AG04449 (cell line): ENCODE measurements at regions not wholly inside any gene's neighbourhood (a gene's known extent, or its start where the extent isn't known, plus 50 kb on each side); places are given as distances from the start of the nearest gene placed in this dataset.

Experiments used
- CTCF ChIA-PET: fragments of 350-600 bp; formaldehyde crosslinking; extraction: SDS; loops from one replicate; lab custom pipeline; 2021; ENCODE audit warnings: antibody characterized with exemption; lab: Yijun Ruan, JAX
- POLR2A ChIA-PET: fragments of 400-600, 350-600 bp; formaldehyde crosslinking; extraction: SDS; loops from one replicate; lab custom pipeline; 2020; ENCODE audit warnings: antibody characterized with exemption, inconsistent platforms; lab: Yijun Ruan, JAX
- DNase-seq: peaks from one replicate; pipeline ENCODE4 v3.0.0-alpha.2; 2010; ENCODE audit warnings: low read depth, low spot score
- H3K4me3 ChIP-seq: 2 replicates; pipeline ENCODE4 v1.5.1; 2011; ENCODE audit warnings: low read depth, mild to moderate bottlenecking, control low read depth, low read length
- CTCF ChIP-seq: IDR thresholded peaks from one replicate; pipeline ENCODE4 v1.5.1; 2011; ENCODE audit warnings: mild to moderate bottlenecking, moderate library complexity, low read length, control low read depth, inconsistent platforms; ENCODE audit not compliant: insufficient read depth; ENCODE audit errors: missing control alignments

GRCh38 chr5:166602271-166602670 is 1689.2 kb upstream of the WWC1 start:
- TF ChIP-seq CTCF, result no peak
- POLR2A ChIA-PET, result no interaction called here
- no peak for DNase-seq
- CTCF ChIA-PET, result no interaction called here
- H3K4me3 ChIP-seq, result no peak overlapping the region

GRCh38 chr5:166617507-166617906 is 1673.9 kb upstream of the WWC1 start:
- DNase-seq, result no peak
- CTCF ChIA-PET, result no interaction called here
- no peak overlapping the region for H3K4me3 ChIP-seq
- no peak for TF ChIP-seq CTCF
- POLR2A ChIA-PET, result no interaction called here

- POLR2A ChIA-PET, result no interaction called here
- H3K4me3 ChIP-seq, result no peak overlapping the region
- CTCF ChIA-PET, result no interaction called here
- no peak for TF ChIP-seq CTCF
- DNase-seq, result no peak
These were observed 1672.9 kb upstream of the WWC1 start for GRCh38 chr5:166618526-166618925.

- no peak for TF ChIP-seq CTCF
- H3K4me3 ChIP-seq, result no peak overlapping the region
- DNase-seq, result no peak
- ChIA-PET POLR2A (no interaction called here), CTCF (no interaction called here)
These were observed 1666.9 kb upstream of the WWC1 start for GRCh38 chr5:166624573-166624972.

GRCh38 chr5:166625210-166625865 is 1666.1 kb upstream of the WWC1 start:
- DNase-seq, result no peak
- POLR2A ChIA-PET, result no interaction called here
- H3K4me3 ChIP-seq, result no peak overlapping the region
- TF ChIP-seq CTCF, result no peak
- CTCF ChIA-PET, result no interaction called here

- no peak for TF ChIP-seq CTCF
- ChIA-PET POLR2A (no interaction called here), CTCF (no interaction called here)
- no peak for DNase-seq
- no peak overlapping the region for H3K4me3 ChIP-seq
These were observed 1654.2 kb upstream of the WWC1 start for GRCh38 chr5:166637295-166637694.
